Uterus (tissue), 3 donors: ENCODE measurements at regions not wholly inside any gene's neighbourhood (a gene's known extent, or its start where the extent isn't known, plus 50 kb on each side); places are given as distances from the start of the nearest gene placed in this dataset.

ENCODE experiments used
- DNase-seq, 2 donors: peaks; one replicate each; pipeline ENCODE4 v3.0.0-alpha.2; 2019 to 2020
- H3K27ac ChIP-seq, 2 donors: fragments of 200-600 bp; sonication (generic); 1 replicate in 1 of 2; 2 replicates in 1 of 2; pipeline ENCODE4 v1.5.1; 2016 to 2018
- H3K27me3 ChIP-seq, 2 donors: fragments of 200-600 bp; sonication (generic); one replicate each; pipeline ENCODE4 v1.5.1; 2018 to 2019; ENCODE audit warnings: control low read depth in 1 of 2
- H3K36me3 ChIP-seq, 2 donors: fragments of 200-600 bp; sonication (generic); one replicate each; pipeline ENCODE4 v1.5.1; 2019; ENCODE audit warnings: control low read depth in 1 of 2
- H3K4me1 ChIP-seq, 2 donors: fragments of 200-600 bp; sonication (generic); one replicate each; pipeline ENCODE4 v1.5.1; 2018 to 2019; ENCODE audit warnings: control low read depth in 1 of 2
- H3K4me3 ChIP-seq, 2 donors: fragments of 200-600 bp; sonication (generic); 1 replicate in 1 of 2; 2 replicates in 1 of 2; pipeline ENCODE4 v1.5.1; 2018 to 2019; ENCODE audit warnings: mild to moderate bottlenecking in 1 of 2
- H3K9me3 ChIP-seq, 2 donors: fragments of 200-600 bp; sonication (generic); one replicate each; pipeline ENCODE4 v1.5.1; 2019; ENCODE audit warnings: control low read depth in 1 of 2
- CTCF ChIP-seq, 4 experiments: fragments of 200-600 bp in 2 of 4; fragments of 450-650 bp in 2 of 4; sonication (generic) in 2 of 4; IDR thresholded peaks; one replicate each; pipeline ENCODE4 v1.5.1; 2016 to 2019; ENCODE audit warnings: antibody characterized with exemption in 4 of 4, mild to moderate bottlenecking in 2 of 4, moderate library complexity in 1 of 4
- POLR2A ChIP-seq, 2 donors: fragments of 450-650 bp; IDR thresholded peaks; one replicate each; pipeline ENCODE4 v1.6.1; 2016; ENCODE audit warnings: antibody characterized with exemption in 2 of 2, mild to moderate bottlenecking in 1 of 2, moderate library complexity in 1 of 2
- intact Hi-C: fragments of 100-400 bp; cut with DNase I; formaldehyde crosslinking; loops from one replicate; pipeline ENCODE4 v1.15.1; 2023; ENCODE audit warnings: low total_unique reads
- donor health status: DM: yes; HTN: yes; CAD: no.

GRCh38 chr7:92997719-92998118, 120.1 kb downstream of the SAMD9 start:
- Histone ChIP-seq H3K36me3 (no peaks in the 10 kb centered on the region), H3K27me3 (no peaks in the 10 kb centered on the region), H3K4me1 (no peaks in the 10 kb centered on the region), H3K4me3 (no peak overlapping the region), H3K27ac (no peak overlapping the region), H3K9me3 (no peaks in the 10 kb centered on the region)
- intact Hi-C loops: no loop called here
- DNase-seq: no peak
- TF ChIP-seq CTCF (IDR thresholded peaks at IDR 0.05) (no peak), POLR2A (IDR thresholded peaks at IDR 0.05) (no peak)

GRCh38 chr7:92997152-92997551, 120.6 kb downstream of the SAMD9 start:
- TF ChIP-seq CTCF (IDR thresholded peaks at IDR 0.05): no peak
- TF ChIP-seq POLR2A (IDR thresholded peaks at IDR 0.05): no peak

GRCh38 chr7:92994901-92995300, 122.9 kb downstream of the SAMD9 start:
- H3K4me1 ChIP-seq: no peaks in the 10 kb centered on the region
- no peak for DNase-seq
- no peak overlapping the region for H3K27ac ChIP-seq

More at GRCh38 chr7:92997152-92997551, 120.6 kb downstream of the SAMD9 start:
- no peaks in the 10 kb centered on the region for H3K4me1 ChIP-seq
- intact Hi-C loops: no loop called here
- no peak for DNase-seq
- no peaks in the 10 kb centered on the region for H3K36me3 ChIP-seq
- H3K9me3 ChIP-seq: no peaks in the 10 kb centered on the region
- no peak overlapping the region for H3K4me3 ChIP-seq
- no peaks in the 10 kb centered on the region for H3K27me3 ChIP-seq
- H3K27ac ChIP-seq: no peak overlapping the region

GRCh38 chr7:92992932-92993331, 124.8 kb downstream of the SAMD9 start:
- no peaks in the 10 kb centered on the region for H3K36me3 ChIP-seq

More at GRCh38 chr7:92994901-92995300, 122.9 kb downstream of the SAMD9 start:
- intact Hi-C loops: no loop called here
- Histone ChIP-seq H3K9me3 (no peaks in the 10 kb centered on the region), H3K27me3 (no peaks in the 10 kb centered on the region), H3K4me3 (no peak overlapping the region), H3K36me3 (no peaks in the 10 kb centered on the region)
- TF ChIP-seq POLR2A (IDR thresholded peaks at IDR 0.05): no peak

GRCh38 chr7:92992483-92992882, 125.3 kb downstream of the SAMD9 start:
- no peak overlapping the region for H3K4me3 ChIP-seq
- intact Hi-C loops: no loop called here
- no peak for TF ChIP-seq CTCF (IDR thresholded peaks at IDR 0.05)
- no peak for TF ChIP-seq POLR2A (IDR thresholded peaks at IDR 0.05)

More at GRCh38 chr7:92992932-92993331, 124.8 kb downstream of the SAMD9 start:
- Histone ChIP-seq H3K4me1 (no peaks in the 10 kb centered on the region), H3K9me3 (no peaks in the 10 kb centered on the region), H3K4me3 (no peak overlapping the region), H3K27ac (no peak overlapping the region), H3K27me3 (no peaks in the 10 kb centered on the region)
- no peak for DNase-seq
- TF ChIP-seq POLR2A (IDR thresholded peaks at IDR 0.05) (no peak), CTCF (IDR thresholded peaks at IDR 0.05) (no peak)
- intact Hi-C loops: no loop called here

GRCh38 chr7:92991190-92991589, 126.6 kb downstream of the SAMD9 start:
- TF ChIP-seq POLR2A (IDR thresholded peaks at IDR 0.05): no peak
- TF ChIP-seq CTCF (IDR thresholded peaks at IDR 0.05): no peak
- H3K36me3 ChIP-seq: no peaks in the 10 kb centered on the region

More at GRCh38 chr7:92992483-92992882, 125.3 kb downstream of the SAMD9 start:
- no peak for DNase-seq
- Histone ChIP-seq H3K9me3 (no peaks in the 10 kb centered on the region), H3K36me3 (no peaks in the 10 kb centered on the region), H3K27me3 (no peaks in the 10 kb centered on the region), H3K4me1 (no peaks in the 10 kb centered on the region), H3K27ac (no peak overlapping the region)

More at GRCh38 chr7:92991190-92991589, 126.6 kb downstream of the SAMD9 start:
- no peak overlapping the region for H3K4me3 ChIP-seq
- no peak for DNase-seq
- no peaks in the 10 kb centered on the region for H3K9me3 ChIP-seq
- no peak overlapping the region for H3K27ac ChIP-seq
- intact Hi-C loops: no loop called here
- H3K4me1 ChIP-seq: no peaks in the 10 kb centered on the region
- no peaks in the 10 kb centered on the region for H3K27me3 ChIP-seq
